ENCODE measurements at regions not wholly inside any gene's neighbourhood (a gene's known extent, or its start where the extent isn't known, plus 50 kb on each side); places are given as distances from the start of the nearest gene placed in this dataset.

GRCh38 chr22:22951035-22951434, 63.4 kb downstream of the IGLL5 start:
- Mint-ChIP-seq H3K27me3 (ENCODE audit: insufficient read depth, unreplicated experiment) (peaks cover 65% of the 10 kb centered on the region), H3K9me3 (ENCODE audit: unreplicated experiment) (no peaks in the 10 kb centered on the region), H3K36me3 (ENCODE audit: insufficient read depth, unreplicated experiment) (no peaks in the 10 kb centered on the region), H3K27ac (ENCODE audit: low read depth, unreplicated experiment) (no peak overlapping the region), H3K4me1 (ENCODE audit: insufficient read depth, unreplicated experiment) (no peaks in the 10 kb centered on the region), H3K4me3 (ENCODE audit: unreplicated experiment) (no peak overlapping the region)
- intact Hi-C loops (cut with micrococcal nuclease): loop anchor here (10.0 kb wide), 2 partner anchors 344 to 366 kb away; no protein-coding TSS in a partner anchor
- no TSS peak for BruUV-seq (replicated peaks)
- no peak for DNase-seq (ENCODE audit: unreplicated experiment)
- no peak for TF ChIP-seq CTCF (IDR thresholded peaks at IDR 0.05; ENCODE audit: unreplicated experiment)
- CTCF ChIA-PET: interaction anchor here (0.6 to 1.2 kb wide), 4 partner anchors 9 to 206 kb away, joined by 3 to 5 read pairs (median 3); no protein-coding TSS in a partner anchor
- POLR2A ChIA-PET: no interaction called here

GRCh38 chr22:22952531-22953280, 65.1 kb downstream of the IGLL5 start:
- no peaks in the 10 kb centered on the region for H3K36me3 Mint-ChIP-seq (ENCODE audit: insufficient read depth, unreplicated experiment)
- H3K9me3 Mint-ChIP-seq (ENCODE audit: unreplicated experiment): no peaks in the 10 kb centered on the region
- H3K27ac Mint-ChIP-seq (ENCODE audit: low read depth, unreplicated experiment): no peak overlapping the region
- DNase-seq (ENCODE audit: unreplicated experiment): no peak
- no peak overlapping the region for H3K4me3 Mint-ChIP-seq (ENCODE audit: unreplicated experiment)
- H3K4me1 Mint-ChIP-seq (ENCODE audit: insufficient read depth, unreplicated experiment): no peaks in the 10 kb centered on the region
- intact Hi-C loops (cut with micrococcal nuclease): loop anchor here (10.0 kb wide), 2 partner anchors 342 to 368 kb away; no protein-coding TSS in a partner anchor
- TF ChIP-seq CTCF (IDR thresholded peaks at IDR 0.05; ENCODE audit: unreplicated experiment): no peak
- peaks cover 61% of the 10 kb centered on the region for H3K27me3 Mint-ChIP-seq (ENCODE audit: insufficient read depth, unreplicated experiment)
- ChIA-PET CTCF (interaction anchor here (0.7 to 8.1 kb wide), 3 partner anchors 102 to 489 kb away, joined by 3 to 94 read pairs (median 73); no protein-coding TSS in a partner anchor), POLR2A (no interaction called here)
- BruUV-seq (replicated peaks): no TSS peak

- intact Hi-C loops (cut with micrococcal nuclease): loop anchor here (10.0 kb wide), 2 partner anchors 341 to 369 kb away; no protein-coding TSS in a partner anchor
These were observed 66.2 kb downstream of the IGLL5 start for GRCh38 chr22:22953791-22954190.

More at GRCh38 chr22:22953791-22954190, 66.2 kb downstream of the IGLL5 start:
- DNase-seq (ENCODE audit: unreplicated experiment): no peak
- H3K27ac Mint-ChIP-seq (ENCODE audit: low read depth, unreplicated experiment): no peak overlapping the region
- H3K36me3 Mint-ChIP-seq (ENCODE audit: insufficient read depth, unreplicated experiment): no peaks in the 10 kb centered on the region
- H3K9me3 Mint-ChIP-seq (ENCODE audit: unreplicated experiment): no peaks in the 10 kb centered on the region
- H3K4me3 Mint-ChIP-seq (ENCODE audit: unreplicated experiment): no peak overlapping the region
- no peak for TF ChIP-seq CTCF (IDR thresholded peaks at IDR 0.05; ENCODE audit: unreplicated experiment)
- POLR2A ChIA-PET: no interaction called here
- CTCF ChIA-PET: interaction anchor here (0.6 to 8.1 kb wide), 9 partner anchors 80 to 656 kb away, joined by 3 to 94 read pairs (median 3); no protein-coding TSS in a partner anchor
- peaks cover 71% of the 10 kb centered on the region for H3K27me3 Mint-ChIP-seq (ENCODE audit: insufficient read depth, unreplicated experiment)
- no peaks in the 10 kb centered on the region for H3K4me1 Mint-ChIP-seq (ENCODE audit: insufficient read depth, unreplicated experiment)
- no TSS peak for BruUV-seq (replicated peaks)
